RPMI7951 (cell line): ENCODE measurements at regions not wholly inside any gene's neighbourhood (a gene's known extent, or its start where the extent isn't known, plus 50 kb on each side); places are given as distances from the start of the nearest gene placed in this dataset.
A peak's percentile ranks its signal among the peaks of the same experiment; 100 is the strongest.
"Not testable (repeated sequence)": the region's sequence is repeated elsewhere in the genome, so short reads cannot be mapped to it uniquely, and the experiment has no call there.

Experiments used
- DNase-seq: peaks from one replicate; pipeline ENCODE4 v3.0.0-alpha.2; 2012; ENCODE audit warnings: low read depth

DNA sequence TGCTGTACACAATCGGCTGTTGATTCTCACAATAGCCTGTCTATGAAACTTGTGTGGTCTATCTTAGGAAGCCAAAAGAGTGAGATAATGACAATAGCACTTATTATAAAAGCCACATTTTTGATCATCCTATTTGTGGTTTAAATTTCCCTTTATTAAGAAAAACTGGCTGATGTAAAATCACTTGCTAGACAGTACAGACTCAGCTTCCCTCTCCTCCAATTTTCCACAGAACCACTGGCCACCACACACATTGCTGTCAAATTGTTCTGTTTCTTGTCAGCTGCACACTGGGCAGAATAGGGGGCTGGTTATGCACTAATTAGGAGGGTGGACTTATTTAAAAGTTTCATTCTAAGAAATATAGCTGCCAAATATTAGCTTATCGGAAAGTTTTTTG, 425.9 kb downstream of the EPHA3 start:
- no peak for DNase-seq

DNA sequence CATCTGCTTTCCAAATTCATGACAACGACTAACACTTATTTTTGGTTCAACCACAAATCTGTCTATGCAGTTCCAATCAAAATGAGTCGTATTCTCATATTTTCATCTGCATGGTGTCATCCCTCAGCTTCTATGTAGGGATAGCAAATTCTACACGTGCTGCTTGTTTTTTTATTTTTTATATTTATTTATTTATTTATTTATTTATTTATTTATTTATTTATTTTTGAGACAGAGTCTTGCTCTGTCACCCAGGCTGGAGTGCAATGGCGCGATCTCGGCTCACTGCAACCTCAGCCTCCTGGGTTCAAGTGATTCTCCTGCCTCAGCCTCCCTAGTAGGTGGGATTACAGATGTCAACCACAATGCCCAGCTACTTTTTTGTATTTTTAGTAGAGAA, 447.2 kb downstream of the EPHA3 start:
- not testable (repeated sequence) for DNase-seq

DNA sequence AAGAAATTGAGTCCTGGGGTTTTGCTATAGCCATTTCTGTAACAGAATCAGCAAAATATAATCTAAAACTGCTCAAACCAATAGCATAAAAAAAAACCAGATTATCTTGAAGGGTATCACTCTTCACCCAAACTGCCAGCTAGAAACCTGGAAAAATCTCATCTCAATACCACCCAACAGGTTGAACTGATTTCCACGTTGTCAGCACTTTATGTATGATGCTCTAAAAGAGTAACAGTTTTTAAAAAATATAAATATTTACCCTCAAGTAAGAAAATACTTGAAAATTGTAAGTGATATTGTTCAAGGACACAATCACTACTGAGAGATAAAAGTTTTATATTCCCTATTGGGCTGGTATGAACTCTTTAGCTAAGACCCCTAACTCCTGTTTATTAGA, 451.3 kb downstream of the EPHA3 start:
- DNase-seq: no peak

DNA sequence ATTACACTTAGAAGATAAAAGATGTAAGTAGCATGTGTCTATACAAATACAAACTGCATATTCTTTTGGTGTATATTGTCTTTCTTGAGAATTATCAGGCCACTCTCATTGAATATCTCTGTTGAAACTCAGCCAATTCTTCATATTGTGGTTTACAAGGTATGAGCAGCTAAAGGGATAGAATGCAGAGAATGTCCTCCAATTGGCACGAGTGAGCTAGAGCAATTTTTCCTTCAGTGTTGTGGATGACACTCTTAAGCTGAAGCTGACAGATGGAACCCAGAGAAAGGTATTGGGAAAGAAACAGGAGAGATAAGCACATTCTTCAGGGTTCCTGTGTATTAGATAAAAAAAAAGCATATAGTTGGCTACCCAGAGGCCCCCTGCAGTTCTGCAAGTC, 453.1 kb downstream of the EPHA3 start:
- DNase-seq: no peak

DNA sequence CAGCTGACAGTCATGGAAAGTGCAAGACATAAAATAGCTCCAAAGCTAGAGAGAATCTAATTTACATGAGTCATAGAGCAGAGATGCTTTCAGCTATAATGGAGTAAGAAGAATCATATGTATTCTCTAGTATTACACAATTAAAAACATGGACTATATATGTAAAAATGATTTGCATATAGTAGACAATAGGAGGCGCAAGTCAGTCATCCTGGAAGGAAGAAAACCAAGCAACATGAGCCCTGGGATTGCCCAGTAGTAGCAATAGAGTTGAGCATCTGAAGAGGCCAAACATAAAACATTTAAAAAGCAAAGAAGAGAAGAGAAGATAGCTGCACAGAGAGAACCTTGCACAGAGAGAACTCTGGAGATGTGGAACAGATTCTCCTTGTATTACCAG, 455.0 kb downstream of the EPHA3 start:
- no peak for DNase-seq

DNA sequence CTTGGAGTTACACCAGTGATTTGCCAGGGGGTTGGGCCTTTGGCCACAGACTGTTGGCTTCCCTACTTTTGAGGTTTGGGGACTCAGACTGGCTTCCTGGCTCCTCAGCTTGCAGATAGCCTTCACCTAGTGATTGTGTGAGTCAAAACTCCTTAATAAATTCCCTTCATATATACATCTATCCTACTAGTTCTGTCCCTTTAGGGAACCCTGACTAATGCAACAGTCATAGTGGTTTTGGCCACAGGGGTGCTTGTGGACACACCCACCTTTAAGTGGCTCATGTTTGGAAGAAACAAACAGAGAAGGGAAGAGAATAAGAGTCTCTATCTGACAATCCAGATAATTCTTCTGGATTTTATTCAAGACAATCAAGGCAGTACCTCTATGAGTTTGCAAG, 457.7 kb downstream of the EPHA3 start:
- DNase-seq: no peak

DNA sequence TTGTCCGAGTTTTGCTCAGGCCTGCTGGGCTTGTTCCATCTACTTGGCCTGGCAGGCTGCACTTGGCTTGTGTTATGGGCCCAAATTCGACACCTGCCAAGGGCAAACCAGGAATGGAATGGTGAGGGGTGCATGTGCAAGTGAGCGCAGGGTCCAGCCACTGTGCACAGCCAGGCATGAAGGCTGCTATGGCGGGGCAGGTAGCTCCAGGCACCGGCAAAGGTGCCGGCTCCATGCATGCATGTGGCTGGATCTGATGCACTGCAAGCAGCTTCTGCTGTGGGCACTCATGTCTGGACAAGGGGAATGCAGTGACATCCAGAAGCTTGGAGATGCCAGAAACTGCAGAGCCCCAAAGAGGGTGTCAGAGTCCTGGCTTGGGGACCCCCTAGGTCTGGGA, 463.0 kb downstream of the EPHA3 start:
- DNase-seq: no peak

DNA sequence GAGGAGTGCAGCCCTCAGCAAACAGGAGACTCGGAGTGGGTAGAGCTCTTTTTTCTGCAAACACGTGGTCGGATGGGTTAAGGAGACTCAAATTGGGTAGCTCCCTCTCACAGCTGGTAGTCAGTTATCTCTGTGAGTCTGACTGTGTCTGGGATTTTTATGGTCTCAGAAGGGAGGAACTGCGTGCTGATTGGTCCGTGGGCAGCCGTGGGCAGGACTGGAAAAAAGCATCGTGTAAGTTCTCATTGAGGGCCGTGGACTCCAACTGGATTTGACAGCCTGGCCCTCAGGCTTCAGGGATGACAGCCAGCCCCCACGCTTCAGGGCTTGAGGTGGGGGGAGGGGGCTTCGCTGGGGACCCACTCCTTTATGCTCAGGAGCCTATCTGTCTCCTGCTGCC, 463.9 kb downstream of the EPHA3 start:
- no peak for DNase-seq

DNA sequence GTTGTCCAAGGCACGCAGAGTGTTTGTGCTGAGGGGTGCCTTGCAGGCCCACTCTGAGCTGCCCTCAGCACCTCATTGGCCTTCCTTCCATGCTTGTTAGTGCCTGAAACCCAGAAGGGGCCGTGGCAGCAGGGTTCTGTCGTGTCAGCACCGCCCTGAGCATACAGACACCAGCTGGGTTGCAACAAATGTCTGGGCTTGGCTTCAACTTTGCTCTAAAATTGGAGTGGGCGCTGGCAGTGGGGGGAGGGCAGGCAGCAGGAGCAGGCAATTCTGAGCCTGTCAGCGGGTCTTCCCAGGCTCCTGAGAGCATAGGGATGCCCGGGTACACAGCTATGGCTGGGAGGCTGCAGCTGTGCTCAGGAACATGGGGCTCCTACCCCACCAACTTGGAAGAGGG, 464.3 kb downstream of the EPHA3 start:
- no peak for DNase-seq

DNA sequence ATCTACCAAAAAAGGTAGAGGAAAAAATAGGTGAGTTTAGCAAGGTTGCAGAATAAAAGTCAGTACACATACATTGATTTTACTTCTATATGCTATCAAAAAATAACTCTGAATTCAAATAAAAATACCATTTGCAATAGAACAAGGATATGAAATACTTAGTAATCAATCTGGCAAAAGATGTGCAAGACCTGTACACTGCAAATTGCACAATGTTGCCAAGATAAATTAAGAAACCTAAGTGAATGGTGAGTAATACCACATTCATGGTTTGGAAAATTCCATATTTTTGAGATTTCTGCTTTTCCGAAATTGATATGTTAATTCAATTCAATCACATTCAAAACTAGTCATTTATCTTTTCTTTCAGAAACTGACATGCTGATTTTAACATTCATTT, 464.8 kb downstream of the EPHA3 start:
- DNase-seq: no peak

DNA sequence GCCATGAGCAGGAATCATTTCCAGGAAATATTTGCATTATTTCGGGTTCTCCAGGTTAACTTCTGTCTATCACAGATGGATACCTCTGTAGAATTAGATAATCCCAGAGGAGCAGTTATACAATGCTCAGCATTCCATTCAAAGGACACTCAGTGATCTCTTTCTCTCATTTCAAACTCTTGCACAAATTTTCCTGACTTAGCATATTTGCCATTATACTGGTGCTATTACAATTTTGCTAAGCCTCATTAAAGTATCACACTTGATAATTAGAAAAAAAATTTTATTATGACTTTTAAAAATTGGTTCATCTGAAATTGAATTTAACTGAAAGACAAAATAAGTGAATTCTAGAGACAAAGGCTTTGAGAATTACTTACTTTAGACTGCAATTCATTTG, 469.0 kb downstream of the EPHA3 start:
- DNase-seq: no peak

DNA sequence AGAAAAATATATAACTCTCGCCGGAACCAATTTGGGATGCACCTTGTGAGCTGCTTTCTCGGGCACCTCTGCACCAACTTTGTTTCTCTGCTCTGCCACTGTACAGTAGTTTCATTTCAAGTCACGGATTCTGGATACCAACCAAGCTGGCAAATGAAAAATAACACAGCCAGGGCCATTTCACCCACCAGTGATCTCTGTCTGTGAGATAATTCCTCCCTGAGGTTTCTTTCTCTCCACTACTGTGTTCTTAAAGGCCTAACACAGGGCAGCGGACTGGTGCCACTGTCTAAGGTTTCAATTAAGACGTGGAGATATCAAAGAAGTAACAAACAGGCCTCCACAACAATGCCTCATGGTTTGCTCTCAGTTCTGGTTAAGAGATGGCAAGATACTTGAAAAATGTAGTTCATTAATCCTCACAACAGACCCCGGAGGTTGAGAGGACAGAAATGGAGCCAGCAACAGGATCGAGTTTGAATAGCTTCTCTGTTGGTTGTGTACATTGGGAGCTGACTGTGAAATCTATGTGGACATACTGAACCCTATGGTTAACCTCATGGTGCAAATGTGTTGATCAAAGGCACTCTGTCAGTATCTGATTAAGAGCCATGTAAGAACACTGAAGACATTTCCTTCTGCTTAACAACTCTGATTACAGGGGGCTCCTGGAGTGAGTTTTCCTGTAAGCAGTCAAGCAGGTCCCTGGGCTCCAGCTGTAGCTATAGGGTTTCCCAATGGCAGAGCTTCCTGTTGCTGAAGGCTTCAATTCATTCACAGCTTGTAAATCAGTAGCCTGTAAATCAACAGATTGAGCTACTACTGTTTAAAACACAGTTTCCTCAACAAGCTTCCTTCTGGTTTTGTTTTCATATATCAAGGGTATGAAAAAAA, 470.5 kb downstream of the EPHA3 start:
- no peak for DNase-seq

DNA sequence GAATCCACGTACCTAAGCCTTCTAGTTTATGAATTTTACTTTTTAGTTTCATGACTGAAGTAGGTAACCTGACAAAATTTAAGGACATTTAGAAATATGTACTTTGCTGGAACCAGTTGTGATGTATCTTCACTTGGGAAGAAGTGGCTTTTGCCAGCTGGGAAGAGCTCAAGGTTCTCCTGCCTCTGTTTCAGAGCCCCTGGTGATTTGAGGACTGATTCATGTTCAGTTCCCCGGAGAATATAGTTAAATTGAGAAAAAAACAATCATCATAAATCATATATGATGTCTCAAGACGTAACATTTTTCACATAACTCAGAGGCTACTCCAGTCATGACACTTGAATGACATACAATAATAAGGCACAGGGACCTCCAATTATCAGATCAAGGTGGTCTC, 473.4 kb downstream of the EPHA3 start:
- no peak for DNase-seq

DNA sequence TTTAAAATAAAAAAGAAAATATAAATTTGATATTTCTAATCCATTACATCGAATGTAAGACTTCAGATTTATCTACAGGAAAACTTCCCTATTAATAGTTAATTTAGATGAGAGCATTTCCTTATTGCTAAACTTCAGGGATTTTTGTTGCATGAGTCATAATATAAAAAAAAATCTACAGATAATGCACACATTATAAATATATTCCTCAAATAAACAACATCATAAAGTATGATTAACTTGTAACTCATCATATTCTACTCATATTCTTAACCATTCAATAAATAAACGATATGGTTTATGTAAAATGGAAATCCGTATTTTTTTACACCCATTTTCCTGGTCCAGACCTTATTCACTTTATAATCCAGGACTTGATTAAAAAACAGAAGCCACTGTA, 477.0 kb downstream of the EPHA3 start:
- no peak for DNase-seq

DNA sequence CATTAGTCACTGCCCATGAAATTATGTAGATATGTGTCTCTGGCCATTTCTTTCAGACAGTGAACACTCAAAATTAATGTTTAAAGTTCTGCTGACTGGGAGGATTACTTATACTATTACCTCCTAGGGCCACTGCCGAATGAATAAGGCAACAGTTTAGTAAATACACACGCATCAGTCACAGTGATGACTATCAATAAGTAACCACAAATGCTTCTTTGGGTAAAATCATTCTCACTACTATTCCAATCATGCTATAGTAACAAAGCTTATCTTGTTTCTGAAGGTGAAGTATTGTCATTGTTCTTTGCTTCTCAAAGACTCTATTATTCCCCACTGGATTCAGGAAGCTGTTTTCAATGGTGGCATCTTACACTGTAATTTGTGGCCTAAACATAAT, 478.8 kb downstream of the EPHA3 start:
- peak; percentile 2 for DNase-seq

DNA sequence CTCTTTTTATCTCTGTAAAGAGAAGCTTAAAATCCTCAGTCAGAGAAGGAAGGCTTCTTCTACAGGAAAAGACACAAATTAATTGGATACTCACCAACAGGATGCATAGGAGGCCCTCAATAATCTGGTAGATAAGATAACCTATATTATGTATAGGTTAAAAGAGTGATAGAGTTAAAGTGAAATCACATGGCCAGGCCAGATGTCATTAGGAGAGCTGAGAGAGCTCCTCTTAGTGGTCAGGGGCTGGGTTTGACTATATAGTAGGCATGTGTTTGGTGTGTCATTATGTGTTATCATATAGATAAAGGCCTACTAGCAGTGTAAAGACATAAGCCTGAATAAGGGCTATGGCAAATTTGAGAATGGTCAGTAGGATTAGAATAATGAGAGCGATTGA, 479.3 kb downstream of the EPHA3 start:
- DNase-seq: no peak

DNA sequence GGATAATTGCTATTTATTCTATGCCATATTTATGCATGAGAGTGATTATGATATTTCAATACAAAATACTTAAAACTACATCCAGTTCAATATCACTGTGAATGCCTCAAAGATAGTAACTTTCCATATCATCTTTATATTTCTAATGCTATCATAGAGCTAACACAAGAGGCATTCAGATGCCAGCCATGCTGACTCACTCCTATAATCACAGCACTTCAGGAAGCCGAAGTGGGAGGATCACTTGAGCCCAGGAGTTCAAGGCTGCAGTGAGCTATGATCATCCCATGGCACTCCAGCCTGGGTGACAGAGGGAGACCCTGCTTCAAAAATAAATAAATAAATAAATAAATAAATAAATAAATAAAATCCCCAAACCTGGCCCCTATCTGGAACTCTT, 498.7 kb downstream of the EPHA3 start:
- no peak for DNase-seq

DNA sequence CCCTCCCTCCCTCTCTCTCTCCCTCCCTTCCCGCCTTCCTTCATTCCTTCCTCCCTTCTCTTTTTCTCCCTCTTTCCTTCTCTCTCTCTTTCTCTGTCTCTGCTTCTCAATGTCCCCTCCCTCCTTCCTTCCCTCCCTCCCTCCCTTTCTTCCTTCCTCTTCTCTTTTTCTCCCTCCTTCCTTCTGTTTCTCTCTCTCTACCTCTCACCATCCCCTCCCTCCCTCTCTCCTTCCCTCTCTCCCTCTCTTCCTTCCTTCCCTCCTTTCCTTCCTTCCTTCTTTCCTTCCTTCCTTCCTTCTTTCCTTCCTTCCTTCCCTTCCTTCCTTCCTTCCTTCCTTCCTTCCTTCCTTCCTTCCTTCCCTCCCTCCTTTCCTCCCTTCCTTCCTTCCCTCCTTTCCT, 504.6 kb downstream of the EPHA3 start:
- no peak for DNase-seq

DNA sequence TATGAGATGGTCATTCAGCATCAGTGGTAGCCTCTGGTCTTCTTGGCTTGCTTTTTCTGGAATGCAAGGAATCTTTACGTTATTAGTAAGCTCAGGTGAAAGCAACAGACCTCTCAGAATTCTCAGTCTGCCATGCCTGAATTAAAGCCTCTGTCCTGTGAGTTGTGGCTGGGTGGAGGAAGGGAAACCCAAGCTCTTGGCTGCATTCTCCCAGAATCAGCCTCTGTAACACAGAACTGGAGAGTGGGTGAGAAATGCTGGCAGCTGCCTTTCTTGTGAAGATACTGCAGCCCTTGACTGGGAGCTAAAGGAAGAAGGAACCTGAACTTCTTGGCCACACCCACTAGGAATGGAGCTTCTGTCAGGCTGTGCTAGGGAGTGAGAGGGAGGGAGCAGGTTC, 505.8 kb downstream of the EPHA3 start:
- no peak for DNase-seq

DNA sequence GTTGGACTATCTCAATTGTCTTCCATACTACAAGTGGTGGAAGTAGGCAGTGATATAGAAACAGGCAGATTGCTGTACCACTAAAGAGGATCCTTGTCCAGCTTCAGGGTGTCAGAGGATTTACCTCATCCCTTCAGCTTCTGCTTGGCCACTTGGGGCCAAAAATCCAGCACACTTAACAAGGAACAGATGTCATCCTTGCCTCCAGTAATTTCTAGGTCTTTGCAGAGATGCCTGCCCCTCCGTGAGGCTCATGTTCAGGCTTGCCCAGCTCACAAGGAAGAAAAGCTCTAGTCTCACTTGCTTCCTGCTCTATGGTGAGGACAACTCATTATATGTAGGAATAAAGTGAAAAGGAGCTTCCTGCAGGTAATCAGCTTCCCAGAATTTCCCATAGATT, 510.3 kb downstream of the EPHA3 start:
- no peak for DNase-seq

DNA sequence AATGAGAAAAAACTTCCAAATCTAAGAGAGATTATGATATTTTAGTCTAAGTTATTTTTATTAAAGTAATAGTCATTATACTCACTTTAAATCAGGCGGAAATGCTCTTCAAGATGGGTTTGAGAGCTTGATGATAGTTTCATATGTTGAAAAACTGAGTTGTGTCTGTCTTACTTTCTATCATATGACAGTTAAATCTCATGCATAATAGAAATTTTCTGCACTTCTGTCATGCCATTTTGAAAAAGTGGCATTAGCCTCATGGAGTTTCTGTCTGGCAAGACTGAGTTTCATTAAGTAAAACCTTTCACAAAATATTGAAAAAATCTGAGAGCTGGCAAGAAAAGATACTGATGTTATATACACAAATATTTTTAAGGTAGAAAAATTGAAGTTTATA, 511.8 kb downstream of the EPHA3 start:
- no peak for DNase-seq

DNA sequence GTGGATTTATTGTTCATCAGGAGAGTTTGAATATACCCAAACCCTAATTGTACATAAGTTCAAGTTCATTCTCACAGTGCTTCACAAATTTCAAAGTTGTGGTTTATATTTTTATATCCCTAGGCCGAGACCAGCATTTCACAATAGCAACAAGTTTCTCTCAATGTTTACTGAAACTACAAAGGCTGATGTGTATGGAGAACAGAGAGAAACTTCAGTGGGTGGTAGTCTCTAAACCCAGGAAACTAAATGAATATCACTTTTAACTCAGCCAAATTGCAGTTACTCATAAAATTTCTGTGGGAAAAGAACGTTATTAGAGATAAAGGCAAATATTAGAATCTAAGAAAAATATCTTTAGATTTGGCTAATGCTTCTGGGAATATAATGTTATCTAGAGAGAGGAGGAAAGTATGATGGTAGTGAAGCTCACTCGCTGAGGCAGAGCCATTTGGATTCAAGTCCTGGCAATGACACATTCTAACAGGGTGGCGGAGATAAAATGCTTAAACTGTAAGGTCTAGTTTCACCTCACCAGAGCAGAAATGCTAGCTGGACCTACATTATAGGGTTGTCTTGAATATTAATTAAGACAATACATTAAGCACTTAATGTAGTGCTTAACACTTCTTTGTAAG, 514.8 kb downstream of the EPHA3 start:
- DNase-seq: no peak

DNA sequence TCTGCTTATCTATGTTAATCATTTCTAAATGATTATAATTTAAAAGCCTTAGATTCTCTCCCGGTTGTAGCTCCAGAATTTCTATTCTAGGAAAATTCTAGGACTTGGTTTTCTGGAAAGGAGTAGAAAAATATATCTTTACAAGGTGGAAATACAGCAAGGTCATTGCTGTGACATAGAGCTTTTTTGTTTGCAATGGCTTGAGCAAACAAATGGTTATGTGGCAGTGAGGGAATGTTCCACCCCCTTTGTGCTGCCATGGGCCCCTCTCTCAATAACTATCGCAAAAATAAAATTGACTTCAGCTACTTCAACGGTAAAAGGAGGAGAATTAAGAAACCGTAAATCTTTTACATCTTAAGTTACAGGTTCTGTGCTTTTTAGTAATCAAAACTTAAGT, 517.1 kb downstream of the EPHA3 start:
- DNase-seq: no peak

DNA sequence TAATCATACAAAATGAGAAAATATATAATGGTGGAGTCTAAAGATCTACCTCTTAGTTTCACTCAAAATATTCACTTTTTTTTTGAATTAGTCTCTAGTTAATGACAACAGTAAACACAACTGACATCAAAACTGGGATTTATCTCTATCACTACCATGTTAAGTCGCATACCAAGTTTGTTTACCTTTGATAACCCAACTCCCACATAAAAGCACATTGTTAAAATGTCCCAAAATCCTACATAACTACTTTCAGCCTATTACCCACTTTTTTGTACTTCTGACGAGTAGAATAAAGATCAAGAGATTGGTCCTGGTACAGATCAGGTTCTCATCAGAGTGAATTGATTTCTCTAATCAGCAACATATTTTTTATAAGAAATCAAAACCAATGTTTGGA, 518.5 kb downstream of the EPHA3 start:
- no peak for DNase-seq
